PC-3 (cell line): ENCODE measurements at regions not wholly inside any gene's neighbourhood (a gene's known extent, or its start where the extent isn't known, plus 50 kb on each side); places are given as distances from the start of the nearest gene placed in this dataset.

ENCODE experiments used
- CTCF ChIP-seq: fragments of 300-600 bp; sonication (generic); conservative IDR thresholded peaks from 2 replicates; pipeline ENCODE4 v1.5.1; 2017; ENCODE audit warnings: antibody characterized with exemption, low read depth, mild to moderate bottlenecking, low read length
- EZH2 ChIP-seq: fragments of 300-600 bp; sonication (generic); IDR thresholded peaks from one replicate; pipeline ENCODE4 v1.6.1; 2017; ENCODE audit warnings: antibody characterized with exemption, mild to moderate bottlenecking, low read length; ENCODE audit not compliant: unreplicated experiment

GRCh38 chr1:194445244-194445643 is 1258.8 kb upstream of the B3GALT2 start:
- TF ChIP-seq CTCF: no peak
- no peak for TF ChIP-seq EZH2
